Mesendoderm (in vitro differentiated cells): ENCODE measurements at regions not wholly inside any gene's neighbourhood (a gene's known extent, or its start where the extent isn't known, plus 50 kb on each side); places are given as distances from the start of the nearest gene placed in this dataset.
A peak's percentile ranks its signal among the peaks of the same experiment; 100 is the strongest.

ENCODE experiments used
- DNase-seq: peaks from one replicate; pipeline ENCODE4 v3.0.0; 2013
- H2AK5ac ChIP-seq: 2 replicates; pipeline ENCODE4 v1.6.1; 2013; ENCODE audit warnings: low read length, inconsistent platforms
- H2BK120ac ChIP-seq: 2 replicates; pipeline ENCODE4 v1.6.1; 2013; ENCODE audit warnings: low read depth, mild to moderate bottlenecking, low read length, moderate library complexity, mixed read lengths
- H2BK15ac ChIP-seq: replicated peaks from 2 replicates; pipeline ENCODE4 v1.6.1; 2013; ENCODE audit warnings: low read depth, mild to moderate bottlenecking, moderate library complexity
- H2BK5ac ChIP-seq: 2 replicates; pipeline ENCODE4 v1.6.1; 2013; ENCODE audit warnings: low read length, inconsistent platforms
- H3K18ac ChIP-seq: 2 replicates; pipeline ENCODE4 v1.6.1; 2013; ENCODE audit warnings: mild to moderate bottlenecking, low read length, mixed read lengths
- H3K23ac ChIP-seq: one replicate; pipeline ENCODE4 v1.6.1; 2013; ENCODE audit warnings: low read length
- H3K27ac ChIP-seq: 2 replicates; pipeline ENCODE4 v1.5.1; 2013; ENCODE audit warnings: low read depth, mild to moderate bottlenecking, inconsistent platforms, low read length, moderate library complexity
- H3K27me3 ChIP-seq: 2 replicates; pipeline ENCODE4 v1.6.1; 2013; ENCODE audit warnings: low read length, control low read depth, mild to moderate bottlenecking, inconsistent platforms; ENCODE audit not compliant: insufficient read depth, poor library complexity
- H3K36me3 ChIP-seq: 2 replicates; pipeline ENCODE4 v1.6.1; 2013; ENCODE audit warnings: low read length, inconsistent platforms; ENCODE audit not compliant: control insufficient read depth, insufficient read depth
- H3K4ac ChIP-seq: one replicate; pipeline ENCODE4 v1.6.1; 2013; ENCODE audit warnings: low read depth, mild to moderate bottlenecking, low read length, moderate library complexity
- H3K4me1 ChIP-seq: 2 replicates; pipeline ENCODE4 v1.6.1; 2013; ENCODE audit warnings: low read depth, low read length, inconsistent platforms; ENCODE audit not compliant: control insufficient read depth
- H3K4me2 ChIP-seq: 2 replicates; pipeline ENCODE4 v1.6.1; 2013; ENCODE audit warnings: low read length
- H3K4me3 ChIP-seq: 2 replicates; pipeline ENCODE4 v1.5.1; 2013; ENCODE audit warnings: mild to moderate bottlenecking, low read length
- H3K56ac ChIP-seq: one replicate; pipeline ENCODE4 v1.6.1; 2013; ENCODE audit warnings: low read length
- H3K79me1 ChIP-seq: 2 replicates; pipeline ENCODE4 v1.6.1; 2013; ENCODE audit warnings: low read length, inconsistent platforms
- H3K79me2 ChIP-seq: 2 replicates; pipeline ENCODE4 v1.6.1; 2013; ENCODE audit warnings: mild to moderate bottlenecking, low read length; ENCODE audit not compliant: control insufficient read depth, insufficient read depth
- H3K9ac ChIP-seq: 2 replicates; pipeline ENCODE4 v1.6.1; 2013; ENCODE audit warnings: low read length, inconsistent platforms
- H4K5ac ChIP-seq: one replicate; pipeline ENCODE4 v1.6.1; 2013; ENCODE audit warnings: low read length
- H4K8ac ChIP-seq: one replicate; pipeline ENCODE4 v1.6.1; 2013; ENCODE audit warnings: low read depth, mild to moderate bottlenecking, control low read depth, low read length, moderate library complexity
- WGBS: extraction: QIAGEN DNeasy Blood & Tissue Kit; methylation state at CpG from one replicate; pipeline ENCODE4 v1.1.7; 2013; ENCODE audit warnings: low lambda C conversion rate, missing lambda C conversion rate; ENCODE audit not compliant: insufficient coverage; ENCODE audit errors: extremely low coverage; 5-methylcytosine and 5-hydroxymethylcytosine counted together

- no peak overlapping the region for H3K4me3 ChIP-seq
Measured at GRCh38 chr1:239725371-239725770, 339.0 kb downstream of the CHRM3 start.

GRCh38 chr1:239725933-239726332 lies 339.6 kb downstream of the CHRM3 start:
- DNase-seq, result no peak
- Histone ChIP-seq H3K27ac (no peak overlapping the region), H3K4me1 (no peaks in the 10 kb centered on the region), H3K36me3 (no peaks in the 10 kb centered on the region), H2BK120ac (no peak overlapping the region), H3K9ac (no peak overlapping the region), H3K4me2 (no peak overlapping the region), H4K5ac (no peak overlapping the region), H3K23ac (no peak overlapping the region), H4K8ac (no peak overlapping the region), H3K4me3 (no peak overlapping the region), H3K4ac (no peak overlapping the region), H2AK5ac (no peak overlapping the region), H3K27me3 (no peaks in the 10 kb centered on the region), H3K79me2 (no peaks in the 10 kb centered on the region), H2BK5ac (no peak overlapping the region), H3K18ac (no peak overlapping the region), H3K79me1 (no peaks in the 10 kb centered on the region), H2BK15ac (no peak overlapping the region), H3K56ac (no peak overlapping the region)
- WGBS, result no CpG with 5 or more reads among the region's 5 CpGs

More at GRCh38 chr1:239725371-239725770, 339.0 kb downstream of the CHRM3 start:
- H3K18ac ChIP-seq, result no peak overlapping the region
- H2BK120ac ChIP-seq, result no peak overlapping the region
- no peak overlapping the region for H2AK5ac ChIP-seq
- no peak overlapping the region for H4K8ac ChIP-seq
- H3K27me3 ChIP-seq, result no peaks in the 10 kb centered on the region
- H3K4me1 ChIP-seq, result no peaks in the 10 kb centered on the region
- H3K4ac ChIP-seq, result no peak overlapping the region
- WGBS, result no CpG with 5 or more reads among the region's 6 CpGs
- H2BK15ac ChIP-seq, result no peak overlapping the region
- H3K4me2 ChIP-seq, result no peak overlapping the region
- H3K56ac ChIP-seq, result no peak overlapping the region
- no peak overlapping the region for H3K23ac ChIP-seq
- H3K36me3 ChIP-seq, result no peaks in the 10 kb centered on the region
- H4K5ac ChIP-seq, result no peak overlapping the region
- H2BK5ac ChIP-seq, result no peak overlapping the region
- H3K27ac ChIP-seq, result no peak overlapping the region
- H3K79me2 ChIP-seq, result no peaks in the 10 kb centered on the region
- no peak overlapping the region for H3K9ac ChIP-seq
- H3K79me1 ChIP-seq, result no peaks in the 10 kb centered on the region
- DNase-seq, result no peak

- H3K27ac ChIP-seq, result no peak overlapping the region
- H3K36me3 ChIP-seq, result no peaks in the 10 kb centered on the region
- H3K56ac ChIP-seq, result no peak overlapping the region
- H3K18ac ChIP-seq, result no peak overlapping the region
- H3K4me3 ChIP-seq, result no peak overlapping the region
- no peak overlapping the region for H2BK120ac ChIP-seq
- no peak overlapping the region for H4K5ac ChIP-seq
- H3K4me2 ChIP-seq, result no peak overlapping the region
- H2AK5ac ChIP-seq, result no peak overlapping the region
- no peaks in the 10 kb centered on the region for H3K79me2 ChIP-seq
- H3K23ac ChIP-seq, result no peak overlapping the region
- no peak overlapping the region for H3K9ac ChIP-seq
- no peak overlapping the region for H3K4ac ChIP-seq
- H3K27me3 ChIP-seq, result no peaks in the 10 kb centered on the region
- no peak overlapping the region for H4K8ac ChIP-seq
- no CpG with 5 or more reads among the region's 2 CpGs for WGBS
- no peak overlapping the region for H2BK15ac ChIP-seq
- H3K4me1 ChIP-seq, result no peaks in the 10 kb centered on the region
- no peaks in the 10 kb centered on the region for H3K79me1 ChIP-seq
- DNase-seq, result no peak
- no peak overlapping the region for H2BK5ac ChIP-seq
Measured at GRCh38 chr1:239730378-239730777, 344.0 kb downstream of the CHRM3 start.

- DNase-seq, result no peak
- H3K56ac ChIP-seq, result no peak overlapping the region
- H3K9ac ChIP-seq, result no peak overlapping the region
- no peak overlapping the region for H4K5ac ChIP-seq
- no peak overlapping the region for H3K4me2 ChIP-seq
- H2AK5ac ChIP-seq, result no peak overlapping the region
- H3K79me1 ChIP-seq, result no peaks in the 10 kb centered on the region
- no peak overlapping the region for H3K23ac ChIP-seq
- no peaks in the 10 kb centered on the region for H3K27me3 ChIP-seq
- WGBS, result no CpG with 5 or more reads among the region's 5 CpGs
- H3K4ac ChIP-seq, result no peak overlapping the region
- no peaks in the 10 kb centered on the region for H3K36me3 ChIP-seq
- H3K18ac ChIP-seq, result no peak overlapping the region
- H3K27ac ChIP-seq, result no peak overlapping the region
- H2BK15ac ChIP-seq, result no peak overlapping the region
- H3K4me3 ChIP-seq, result no peak overlapping the region
- H4K8ac ChIP-seq, result no peak overlapping the region
- H2BK120ac ChIP-seq, result no peak overlapping the region
- H2BK5ac ChIP-seq, result no peak overlapping the region
- no peaks in the 10 kb centered on the region for H3K79me2 ChIP-seq
- no peaks in the 10 kb centered on the region for H3K4me1 ChIP-seq
Measured at GRCh38 chr1:239731082-239731748, 344.8 kb downstream of the CHRM3 start.

- Histone ChIP-seq H3K79me2 (no peaks in the 10 kb centered on the region), H3K18ac (no peak overlapping the region), H3K27me3 (no peaks in the 10 kb centered on the region), H2BK15ac (no peak overlapping the region), H3K4me3 (no peak overlapping the region), H3K27ac (no peak overlapping the region), H3K79me1 (no peaks in the 10 kb centered on the region), H3K36me3 (no peaks in the 10 kb centered on the region), H2BK5ac (no peak overlapping the region), H3K23ac (no peak overlapping the region), H3K9ac (no peak overlapping the region), H3K4ac (no peak overlapping the region), H2BK120ac (no peak overlapping the region), H4K5ac (no peak overlapping the region), H4K8ac (no peak overlapping the region), H2AK5ac (no peak overlapping the region), H3K4me2 (no peak overlapping the region), H3K4me1 (no peaks in the 10 kb centered on the region), H3K56ac (no peak overlapping the region)
- WGBS, result no CpG with 5 or more reads among the region's 2 CpGs
- DNase-seq, result peak; percentile 30
Measured at GRCh38 chr1:239732770-239733169, 346.4 kb downstream of the CHRM3 start.

GRCh38 chr1:239733995-239734394 lies 347.6 kb downstream of the CHRM3 start:
- no peak overlapping the region for H3K23ac ChIP-seq
- no peak overlapping the region for H3K4ac ChIP-seq
- no peak overlapping the region for H2BK15ac ChIP-seq
- no peak overlapping the region for H4K5ac ChIP-seq
- no peak overlapping the region for H3K4me2 ChIP-seq
- H3K79me1 ChIP-seq, result no peaks in the 10 kb centered on the region
- H3K9ac ChIP-seq, result no peak overlapping the region
- H3K27me3 ChIP-seq, result no peaks in the 10 kb centered on the region
- H3K36me3 ChIP-seq, result no peaks in the 10 kb centered on the region
- no peak overlapping the region for H2BK5ac ChIP-seq
- no peak overlapping the region for H4K8ac ChIP-seq
- no peak for DNase-seq
- no CpG with 5 or more reads among the region's 3 CpGs for WGBS
- no peak overlapping the region for H3K18ac ChIP-seq
- no peaks in the 10 kb centered on the region for H3K4me1 ChIP-seq
- no peak overlapping the region for H3K56ac ChIP-seq
- no peak overlapping the region for H2BK120ac ChIP-seq
- no peak overlapping the region for H3K27ac ChIP-seq
- no peaks in the 10 kb centered on the region for H3K79me2 ChIP-seq
- H2AK5ac ChIP-seq, result no peak overlapping the region
- no peak overlapping the region for H3K4me3 ChIP-seq
